ENCODE measurements at regions not wholly inside any gene's neighbourhood (a gene's known extent, or its start where the extent isn't known, plus 50 kb on each side); places are given as distances from the start of the nearest gene placed in this dataset.

DNA sequence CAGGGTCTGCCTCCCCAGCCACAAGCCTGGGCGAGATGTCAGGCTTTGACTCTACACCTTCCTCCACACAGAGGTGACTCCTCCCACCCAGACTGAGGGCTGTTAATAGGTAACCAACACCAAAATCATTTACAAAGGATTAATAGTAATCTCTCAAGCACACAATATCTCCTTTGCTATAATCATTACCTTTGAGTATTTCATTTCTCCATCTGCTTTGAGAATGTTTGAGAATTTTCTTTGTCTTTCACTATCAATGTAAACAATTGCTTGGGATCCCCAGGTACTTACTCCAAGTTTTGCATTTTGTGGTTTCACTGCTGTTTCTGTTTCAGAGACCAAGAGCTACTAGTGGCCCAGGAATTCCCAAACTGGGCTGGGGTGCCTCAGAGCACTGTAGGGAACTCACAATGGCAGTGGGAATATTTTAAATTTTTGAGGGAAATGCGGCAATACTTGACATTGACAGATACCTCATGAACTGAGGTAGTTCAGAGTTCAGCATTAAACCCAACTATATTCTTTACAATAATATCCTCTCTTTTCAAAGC lies 166.4 kb upstream of the MGAT5 start:
- TF ChIP-seq, protein P1, sequence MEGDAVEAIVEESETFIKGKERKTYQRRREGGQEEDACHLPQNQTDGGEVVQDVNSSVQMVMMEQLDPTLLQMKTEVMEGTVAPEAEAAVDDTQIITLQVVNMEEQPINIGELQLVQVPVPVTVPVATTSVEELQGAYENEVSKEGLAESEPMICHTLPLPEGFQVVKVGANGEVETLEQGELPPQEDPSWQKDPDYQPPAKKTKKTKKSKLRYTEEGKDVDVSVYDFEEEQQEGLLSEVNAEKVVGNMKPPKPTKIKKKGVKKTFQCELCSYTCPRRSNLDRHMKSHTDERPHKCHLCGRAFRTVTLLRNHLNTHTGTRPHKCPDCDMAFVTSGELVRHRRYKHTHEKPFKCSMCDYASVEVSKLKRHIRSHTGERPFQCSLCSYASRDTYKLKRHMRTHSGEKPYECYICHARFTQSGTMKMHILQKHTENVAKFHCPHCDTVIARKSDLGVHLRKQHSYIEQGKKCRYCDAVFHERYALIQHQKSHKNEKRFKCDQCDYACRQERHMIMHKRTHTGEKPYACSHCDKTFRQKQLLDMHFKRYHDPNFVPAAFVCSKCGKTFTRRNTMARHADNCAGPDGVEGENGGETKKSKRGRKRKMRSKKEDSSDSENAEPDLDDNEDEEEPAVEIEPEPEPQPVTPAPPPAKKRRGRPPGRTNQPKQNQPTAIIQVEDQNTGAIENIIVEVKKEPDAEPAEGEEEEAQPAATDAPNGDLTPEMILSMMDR (conservative IDR thresholded peaks at IDR 0.05; ENCODE audit: low read length): no peak
- TF ChIP-seq EZH2phosphoT487 (IDR thresholded peaks at IDR 0.05; ENCODE audit: borderline replicate concordance): no peak

Data from Loucy (cell line).